Spleen (tissue), 11 donors: ENCODE measurements at regions not wholly inside any gene's neighbourhood (a gene's known extent, or its start where the extent isn't known, plus 50 kb on each side); places are given as distances from the start of the nearest gene placed in this dataset.

ENCODE experiments used
- DNase-seq: peaks from one replicate; pipeline ENCODE4 v3.0.0-alpha.2; 2020
- H3K27ac ChIP-seq, 8 donors: fragments of 200-600 bp; sonication (generic) in 7 of 8; 1 replicate in 4 of 8; 2 replicates in 4 of 8; pipeline versions ENCODE4 v1.5.0 to v1.8.0; 2016 to 2021; ENCODE audit warnings: inconsistent platforms in 4 of 8, mild to moderate bottlenecking in 4 of 8, moderate library complexity in 1 of 8
- H3K27me3 ChIP-seq, 7 donors: fragments of 200-600 bp; sonication (generic) in 6 of 7; replicated peaks in 1 of 7; 1 replicate in 4 of 7; 2 replicates in 3 of 7; pipeline versions ENCODE4 v1.5.0 to v1.8.0; 2016 to 2021; ENCODE audit warnings: inconsistent platforms in 3 of 7, mild to moderate bottlenecking in 1 of 7
- H3K36me3 ChIP-seq, 6 donors: fragments of 200-600 bp; sonication (generic) in 5 of 6; 1 replicate in 4 of 6; 2 replicates in 2 of 6; pipeline versions ENCODE4 v1.5.0 to v1.8.0; 2016 to 2021; ENCODE audit warnings: inconsistent platforms in 2 of 6
- H3K4me1 ChIP-seq, 6 donors: fragments of 200-600 bp; sonication (generic) in 5 of 6; 1 replicate in 3 of 6; 2 replicates in 3 of 6; pipeline versions ENCODE4 v1.5.0 to v1.8.0; 2016 to 2021; ENCODE audit warnings: inconsistent platforms in 3 of 6
- H3K4me3 ChIP-seq, 8 donors: fragments of 200-600 bp; sonication (generic) in 7 of 8; 1 replicate in 4 of 8; 2 replicates in 4 of 8; pipeline versions ENCODE4 v1.5.0 to v1.8.0; 2016 to 2021; ENCODE audit warnings: inconsistent platforms in 4 of 8, mild to moderate bottlenecking in 4 of 8, moderate library complexity in 2 of 8
- H3K9me3 ChIP-seq, 8 donors: fragments of 200-600 bp; sonication (generic) in 7 of 8; 1 replicate in 4 of 8; 2 replicates in 4 of 8; pipeline versions ENCODE4 v1.5.0 to v1.8.0; 2016 to 2021; ENCODE audit warnings: inconsistent platforms in 4 of 8
- POLR2A ChIP-seq, 3 donors: fragments of 450-650 bp; IDR thresholded peaks; one replicate each; pipeline ENCODE4 v1.5.1; 2017; ENCODE audit warnings: antibody characterized with exemption in 3 of 3, mild to moderate bottlenecking in 1 of 3
- POLR2AphosphoS5 ChIP-seq, 3 donors: sonication (generic); formaldehyde crosslinking; IDR thresholded peaks; one replicate each; pipeline ENCODE4 v1.5.1; 2017; ENCODE audit warnings: antibody characterized with exemption in 3 of 3
- WGBS, 5 donors: extraction: QIAGEN DNeasy Blood & Tissue Kit in 3 of 5; methylation state at CpG; one replicate each; pipeline versions ENCODE4 v1.1.5 to v1.1.7; 2013 to 2018; 5-methylcytosine and 5-hydroxymethylcytosine counted together
- intact Hi-C: fragments of 100-400 bp; cut with DNase I; formaldehyde crosslinking; loops from one replicate; pipeline ENCODE4 v1.15.0; 2023; ENCODE audit warnings: low total_unique reads
- TF ChIP-seq, protein P1 (sequence below), 11 experiments: fragments of 200-600 bp in 7 of 11; fragments of 450-650 bp in 4 of 11; sonication (generic) in 4 of 11; IDR thresholded peaks in 8 of 11; conservative IDR thresholded peaks in 3 of 11; 1 replicate in 7 of 11; 2 replicates in 4 of 11; pipeline versions ENCODE4 v1.4.0 to v1.8.0; 2016 to 2021; ENCODE audit warnings: antibody characterized with exemption in 11 of 11, inconsistent platforms in 4 of 11, mild to moderate bottlenecking in 1 of 11
- donor health status: healthy with polysubstance abuse.
- donor health status: DM: no; HTN: no; CAD: no; lungs with moderate emphysema.
- donor health status: DM: no; HTN: no; CAD: no.
- donor health status: Bipolar disorder and iron deficiency.
- donor health status: healthy.
- donor health status: DM: no; HTN: no; CAD: no.
- donor health status: DM: yes; HTN: yes; CAD: no.

DNA sequence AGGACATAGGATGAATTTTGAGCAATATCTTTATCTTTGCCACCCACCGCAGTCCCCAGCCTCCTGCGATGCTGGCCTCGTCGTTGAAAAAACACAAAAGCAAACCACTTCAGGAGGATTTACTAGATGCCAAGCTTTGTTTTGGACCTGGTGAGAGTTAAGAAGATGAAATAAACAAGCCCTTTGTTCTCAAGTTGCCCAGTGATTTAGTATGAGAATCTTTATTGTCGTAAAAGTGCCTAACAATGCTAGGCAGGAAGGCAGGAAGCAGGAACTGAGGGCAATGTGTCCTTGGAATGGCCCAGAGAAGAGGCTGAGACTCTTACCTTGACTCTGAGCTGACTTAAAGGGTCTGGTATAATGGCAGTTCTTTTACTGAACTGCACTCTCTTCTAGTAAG lies 116.0 kb downstream of the TRMT11 start:
- H3K27ac ChIP-seq, result no peak overlapping the region
- H3K27me3 ChIP-seq, result no peaks in the 10 kb centered on the region
- WGBS, 5 donors, result 74 to 86% (median 76%) methylated on average over 5 of the region's 5 CpGs
- DNase-seq, result no peak
- no peak overlapping the region for H3K4me3 ChIP-seq
- intact Hi-C loops, result no loop called here
- no peaks in the 10 kb centered on the region for H3K4me1 ChIP-seq
- peaks cover 0 to 15% (median 0%) of the 10 kb centered on the region in 6 donors for H3K36me3 ChIP-seq
- no peaks in the 10 kb centered on the region for H3K9me3 ChIP-seq
- no peak for TF ChIP-seq POLR2A (IDR thresholded peaks at IDR 0.05)
- TF ChIP-seq, protein P1, sequence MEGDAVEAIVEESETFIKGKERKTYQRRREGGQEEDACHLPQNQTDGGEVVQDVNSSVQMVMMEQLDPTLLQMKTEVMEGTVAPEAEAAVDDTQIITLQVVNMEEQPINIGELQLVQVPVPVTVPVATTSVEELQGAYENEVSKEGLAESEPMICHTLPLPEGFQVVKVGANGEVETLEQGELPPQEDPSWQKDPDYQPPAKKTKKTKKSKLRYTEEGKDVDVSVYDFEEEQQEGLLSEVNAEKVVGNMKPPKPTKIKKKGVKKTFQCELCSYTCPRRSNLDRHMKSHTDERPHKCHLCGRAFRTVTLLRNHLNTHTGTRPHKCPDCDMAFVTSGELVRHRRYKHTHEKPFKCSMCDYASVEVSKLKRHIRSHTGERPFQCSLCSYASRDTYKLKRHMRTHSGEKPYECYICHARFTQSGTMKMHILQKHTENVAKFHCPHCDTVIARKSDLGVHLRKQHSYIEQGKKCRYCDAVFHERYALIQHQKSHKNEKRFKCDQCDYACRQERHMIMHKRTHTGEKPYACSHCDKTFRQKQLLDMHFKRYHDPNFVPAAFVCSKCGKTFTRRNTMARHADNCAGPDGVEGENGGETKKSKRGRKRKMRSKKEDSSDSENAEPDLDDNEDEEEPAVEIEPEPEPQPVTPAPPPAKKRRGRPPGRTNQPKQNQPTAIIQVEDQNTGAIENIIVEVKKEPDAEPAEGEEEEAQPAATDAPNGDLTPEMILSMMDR (IDR thresholded peaks at IDR 0.05 in 8 of 11, conservative IDR thresholded peaks at IDR 0.05 in 3 of 11), result no peak
- no peak for TF ChIP-seq POLR2AphosphoS5 (IDR thresholded peaks at IDR 0.05)

GRCh38 chr6:126103993-126104392 lies 117.7 kb downstream of the TRMT11 start:
- DNase-seq, result no peak
- TF ChIP-seq POLR2AphosphoS5 (IDR thresholded peaks at IDR 0.05), result no peak
- TF ChIP-seq, protein P1 (IDR thresholded peaks at IDR 0.05 in 8 of 11, conservative IDR thresholded peaks at IDR 0.05 in 3 of 11), result no peak
- H3K9me3 ChIP-seq, result no peaks in the 10 kb centered on the region
- intact Hi-C loops, result no loop called here
- peaks cover 0 to 15% (median 0%) of the 10 kb centered on the region in 6 donors for H3K36me3 ChIP-seq
- H3K27me3 ChIP-seq, result no peaks in the 10 kb centered on the region
- no peak overlapping the region for H3K27ac ChIP-seq
- no peak overlapping the region for H3K4me3 ChIP-seq
- WGBS, 5 donors, result 96 to 100% (median 98%) methylated on average over 3 of the region's 3 CpGs
- H3K4me1 ChIP-seq, result no peaks in the 10 kb centered on the region

- intact Hi-C loops, result no loop called here
- H3K4me3 ChIP-seq, result no peak overlapping the region
- WGBS, 5 donors, result 73 to 80% (median 75%) methylated on average over 10 of the region's 10 CpGs
- DNase-seq, result no peak
- no peaks in the 10 kb centered on the region for H3K9me3 ChIP-seq
- H3K27ac ChIP-seq, result no peak overlapping the region
- no peak for TF ChIP-seq POLR2AphosphoS5 (IDR thresholded peaks at IDR 0.05)
- TF ChIP-seq POLR2A (IDR thresholded peaks at IDR 0.05), result no peak
- TF ChIP-seq, protein P1 (IDR thresholded peaks at IDR 0.05 in 8 of 11, conservative IDR thresholded peaks at IDR 0.05 in 3 of 11), result no peak
- no peaks in the 10 kb centered on the region for H3K4me1 ChIP-seq
- H3K27me3 ChIP-seq, result no peaks in the 10 kb centered on the region
- peaks cover 0 to 8% (median 0%) of the 10 kb centered on the region in 6 donors for H3K36me3 ChIP-seq
Observed at GRCh38 chr6:126107475-126108166, 121.3 kb downstream of the TRMT11 start.

- Histone ChIP-seq H3K9me3 (no peaks in the 10 kb centered on the region), H3K27ac (no peak overlapping the region), H3K36me3 (no peaks in the 10 kb centered on the region), H3K27me3 (no peaks in the 10 kb centered on the region), H3K4me1 (no peaks in the 10 kb centered on the region), H3K4me3 (no peak overlapping the region)
- intact Hi-C loops, result no loop called here
- 92 to 99% (median 97%) methylated on average over 4 of the region's 4 CpGs for WGBS, 5 donors
- no peak for DNase-seq
- no peak for TF ChIP-seq POLR2AphosphoS5 (IDR thresholded peaks at IDR 0.05)
- no peak for TF ChIP-seq POLR2A (IDR thresholded peaks at IDR 0.05)
- TF ChIP-seq, protein P1 (IDR thresholded peaks at IDR 0.05 in 8 of 11, conservative IDR thresholded peaks at IDR 0.05 in 3 of 11), result no peak
Observed at GRCh38 chr6:126110512-126111270, 124.4 kb downstream of the TRMT11 start.
